SK-N-SH (cell line): ENCODE measurements at regions not wholly inside any gene's neighbourhood (a gene's known extent, or its start where the extent isn't known, plus 50 kb on each side); places are given as distances from the start of the nearest gene placed in this dataset.

Source experiments
- CTCF ChIA-PET: fragments of 300-600, 350-600 bp; formaldehyde crosslinking; extraction: SDS; loops from one replicate; lab custom pipeline; 2021; lab: Yijun Ruan, JAX
- POLR2A ChIA-PET: fragments of 350-600 bp; sonication (Branson Sonifier 250); formaldehyde crosslinking; extraction: SDS; loops from one replicate; lab custom pipeline; 2020; ENCODE audit warnings: antibody characterized with exemption, inconsistent platforms; lab: Yijun Ruan, JAX
- DNase-seq: peaks from one replicate; pipeline ENCODE4 v3.0.0; 2012
- H2AFZ ChIP-seq: fragments of 200-600 bp; sonication (generic); 2 replicates; pipeline ENCODE4 v1.8.1; 2016; ENCODE audit warnings: antibody characterized with exemption, mild to moderate bottlenecking, low read depth
- H3F3A ChIP-seq: fragments of 200-600 bp; sonication (generic); replicated peaks from 2 replicates; pipeline ENCODE3; 2016; ENCODE audit warnings: antibody characterized with exemption, mild to moderate bottlenecking; ENCODE audit not compliant: insufficient read depth
- H3K27ac ChIP-seq, 2 experiments: fragments of 200-500 bp in 1 of 2; fragments of 200-600 bp in 1 of 2; sonication (Bioruptor generic) in 1 of 2; sonication (generic), shearing (Covaris generic) in 1 of 2; 2 replicates each; pipeline versions ENCODE4 v1.5.1 to v1.6.1; 2014 to 2016; ENCODE audit warnings: low read depth in 2 of 2, inconsistent platforms in 1 of 2, low read length in 1 of 2, mild to moderate bottlenecking in 1 of 2, mixed read lengths in 1 of 2
- H3K27me3 ChIP-seq: fragments of 200-600 bp; sonication (generic), shearing (Covaris generic); 2 replicates; pipeline ENCODE4 v1.6.1; 2016; ENCODE audit warnings: mixed run types; ENCODE audit not compliant: insufficient read depth
- H3K36me3 ChIP-seq, 2 experiments: fragments of 200-500 bp in 1 of 2; fragments of 200-600 bp in 1 of 2; sonication (Bioruptor generic) in 1 of 2; sonication (generic) in 1 of 2; replicated peaks in 1 of 2; 2 replicates each; pipeline versions ENCODE3 to v1.5.1; 2014 to 2016; ENCODE audit warnings: low read length in 1 of 2, mild to moderate bottlenecking in 1 of 2; ENCODE audit not compliant: insufficient read depth in 2 of 2, control insufficient read depth in 1 of 2
- H3K4me1 ChIP-seq, 2 experiments: fragments of 200-500 bp in 1 of 2; fragments of 200-600 bp in 1 of 2; sonication (Bioruptor generic) in 1 of 2; sonication (generic), shearing (Covaris generic) in 1 of 2; 2 replicates each; pipeline versions ENCODE4 v1.5.1 to v1.6.1; 2014 to 2016; ENCODE audit warnings: low read depth in 1 of 2, low read length in 1 of 2, mixed run types in 1 of 2; ENCODE audit not compliant: insufficient read depth in 2 of 2, control insufficient read depth in 1 of 2
- H3K4me2 ChIP-seq: fragments of 200-600 bp; sonication (generic), shearing (Covaris generic); 2 replicates; pipeline ENCODE4 v1.6.1; 2017; ENCODE audit warnings: mixed run types
- H3K4me3 ChIP-seq, 2 experiments: fragments of 200-500 bp in 1 of 2; fragments of 200-600 bp in 1 of 2; sonication (Bioruptor generic) in 1 of 2; sonication (generic), shearing (Covaris generic) in 1 of 2; 2 replicates each; pipeline versions ENCODE4 v1.5.1 to v1.8.1; 2014 to 2016; ENCODE audit warnings: low read depth in 2 of 2, inconsistent platforms in 1 of 2, low read length in 1 of 2, mild to moderate bottlenecking in 1 of 2, mixed read lengths in 1 of 2, moderate library complexity in 1 of 2
- H3K79me2 ChIP-seq: fragments of 200-600 bp; sonication (generic); 2 replicates; pipeline ENCODE4 v1.8.1; 2017; ENCODE audit warnings: mild to moderate bottlenecking; ENCODE audit not compliant: insufficient read depth
- H3K9ac ChIP-seq: fragments of 200-600 bp; sonication (generic); 2 replicates; pipeline ENCODE4 v1.6.1; 2017; ENCODE audit warnings: mixed run types
- H3K9me2 ChIP-seq: fragments of 200-600 bp; sonication (generic); 2 replicates; pipeline ENCODE4 v1.6.1; 2017; ENCODE audit warnings: mixed run types
- H3K9me3 ChIP-seq: fragments of 200-600 bp; sonication (generic); 2 replicates; pipeline ENCODE4 v1.6.1; 2017; ENCODE audit warnings: mixed run types, mild to moderate bottlenecking, moderate library complexity
- H4K20me1 ChIP-seq: fragments of 200-600 bp; sonication (generic); 2 replicates; pipeline ENCODE4 v1.6.1; 2017; ENCODE audit warnings: mild to moderate bottlenecking, mixed run types; ENCODE audit not compliant: insufficient read depth
- CHD2 ChIP-seq: fragments of 150-350 bp; IDR thresholded peaks from 2 replicates; pipeline ENCODE4 v1.6.1; 2018; ENCODE audit warnings: low read length; ENCODE audit not compliant: partially characterized antibody
- ELF1 ChIP-seq: IDR thresholded peaks from 2 replicates; pipeline ENCODE4 v1.4.0; 2012
- EP300 ChIP-seq, 2 experiments: IDR thresholded peaks; 2 replicates each; pipeline versions ENCODE4 v1.4.0 to v1.6.1; 2012; ENCODE audit warnings: borderline replicate concordance in 1 of 2, low read depth in 1 of 2, low read length in 1 of 2
- FOXM1 ChIP-seq: IDR thresholded peaks from 2 replicates; pipeline ENCODE4 v1.4.0; 2012; ENCODE audit warnings: low read depth, mild to moderate bottlenecking
- GABPA ChIP-seq: IDR thresholded peaks from 2 replicates; pipeline ENCODE4 v1.4.0; 2012; ENCODE audit warnings: low read depth, mild to moderate bottlenecking
- IRF3 ChIP-seq: fragments of 150-350 bp; IDR thresholded peaks from 2 replicates; pipeline ENCODE4 v1.6.1; 2016; ENCODE audit warnings: mild to moderate bottlenecking, low read depth, low read length
- MAX ChIP-seq: IDR thresholded peaks from 2 replicates; pipeline ENCODE4 v1.4.0; 2012; ENCODE audit warnings: low read depth
- MEF2A ChIP-seq: IDR thresholded peaks from 2 replicates; pipeline ENCODE4 v1.4.0; 2012; ENCODE audit warnings: low read depth, borderline replicate concordance
- MXI1 ChIP-seq: IDR thresholded peaks from 2 replicates; pipeline ENCODE4 v1.6.1; 2012; ENCODE audit warnings: mild to moderate bottlenecking, low read depth, low read length, improper control_type of control experiment
- NFIC ChIP-seq: IDR thresholded peaks from 2 replicates; pipeline ENCODE4 v1.4.0; 2012; ENCODE audit warnings: borderline replicate concordance
- PBX3 ChIP-seq: IDR thresholded peaks from 2 replicates; pipeline ENCODE4; 2012
- POLR2AphosphoS5 ChIP-seq: IDR thresholded peaks from 2 replicates; pipeline ENCODE4 v1.6.1; 2012; ENCODE audit warnings: low read depth, low read length
- RFX5 ChIP-seq: IDR thresholded peaks from 2 replicates; pipeline ENCODE4 v1.6.1; 2012; ENCODE audit warnings: mild to moderate bottlenecking, improper control_type of control experiment, low read length
- RXRA ChIP-seq: IDR thresholded peaks from 2 replicates; pipeline ENCODE4 v1.4.0; 2012; ENCODE audit warnings: low read depth, mild to moderate bottlenecking, borderline replicate concordance
- SIN3A ChIP-seq: IDR thresholded peaks from 2 replicates; pipeline ENCODE4 v1.6.1; 2012; ENCODE audit warnings: low read depth, mild to moderate bottlenecking, low read length, moderate library complexity, borderline replicate concordance
- TCF12 ChIP-seq: IDR thresholded peaks from 2 replicates; pipeline ENCODE4 v1.4.0; 2012
- TEAD4 ChIP-seq: IDR thresholded peaks from 2 replicates; pipeline ENCODE4 v1.4.0; 2012; ENCODE audit warnings: mild to moderate bottlenecking, borderline replicate concordance; ENCODE audit not compliant: insufficient read depth
- USF1 ChIP-seq: IDR thresholded peaks from 2 replicates; pipeline ENCODE4 v1.4.0; 2012; ENCODE audit warnings: low read depth, borderline replicate concordance
- YY1 ChIP-seq: IDR thresholded peaks from 2 replicates; pipeline ENCODE4 v1.4.0; 2012; ENCODE audit warnings: low read depth, mild to moderate bottlenecking
- WGBS: methylation state at CpG from one replicate; pipeline ENCODE4 v1.1.6; 2017; ENCODE audit warnings: low lambda C conversion rate; 5-methylcytosine and 5-hydroxymethylcytosine counted together

GRCh38 chr6:163671791-163672190, 257.3 kb downstream of the QKI start:
- Histone ChIP-seq H3K9ac (no peak overlapping the region), H2AFZ (no peak overlapping the region), H3K9me2 (no peaks in the 10 kb centered on the region), H3K27ac (no peak overlapping the region), H3K79me2 (no peaks in the 10 kb centered on the region), H3K4me3 (no peak overlapping the region), H3K36me3 (no peaks in the 10 kb centered on the region), H4K20me1 (no peaks in the 10 kb centered on the region), H3K27me3 (no peaks in the 10 kb centered on the region), H3K4me2 (no peak overlapping the region), H3F3A (no peaks in the 10 kb centered on the region), H3K9me3 (no peaks in the 10 kb centered on the region), H3K4me1 (peaks cover 0 to 12% of the 10 kb centered on the region in 2 experiments; a peak in 3 of 4 replicates)
- 77% methylated on average over 23 of the region's 25 CpGs for WGBS
- TF ChIP-seq ELF1 (no peak), PBX3 (no peak), MXI1 (no peak), RFX5 (no peak), TEAD4 (no peak), IRF3 (no peak), MEF2A (no peak), NFIC (no peak), SIN3A (no peak), POLR2AphosphoS5 (no peak), TCF12 (no peak), MAX (no peak), EP300 (IDR thresholded peaks at IDR 0.05; ENCODE audit: borderline replicate concordance in 1 of 2, low read depth in 1 of 2, low read length in 1 of 2) (no peak), GABPA (no peak), FOXM1 (no peak), YY1 (no peak), RXRA (no peak)
- ChIA-PET CTCF (no interaction called here), POLR2A (no interaction called here)
- DNase-seq = no peak

- no peak overlapping the region for H3K27ac ChIP-seq
- H3K4me2 ChIP-seq = no peak overlapping the region
- no peaks in the 10 kb centered on the region for H3K27me3 ChIP-seq
- 73% methylated on average over 15 of the region's 19 CpGs for WGBS
- DNase-seq = no peak
- H3K4me3 ChIP-seq = no peak overlapping the region
- TF ChIP-seq TEAD4 (no peak), RFX5 (no peak), USF1 (no peak), SIN3A (no peak), IRF3 (no peak), CHD2 (no peak), MAX (no peak)
- TF ChIP-seq, all 33 proteins: peak for 0
- Histone ChIP-seq H3K79me2 (no peaks in the 10 kb centered on the region), H3K9ac (no peak overlapping the region), H2AFZ (no peak overlapping the region), H3K9me2 (no peaks in the 10 kb centered on the region), H4K20me1 (no peaks in the 10 kb centered on the region), H3K4me1 (peaks cover 0 to 12% of the 10 kb centered on the region in 2 experiments; a peak in 3 of 4 replicates), H3K36me3 (no peaks in the 10 kb centered on the region), H3F3A (no peaks in the 10 kb centered on the region), H3K9me3 (no peaks in the 10 kb centered on the region)
- CTCF ChIA-PET = interaction anchor here (1.2 kb wide), 1 partner anchor 9 kb away, joined by 4 read pairs; no protein-coding TSS in a partner anchor
- POLR2A ChIA-PET = no interaction called here
Observed at GRCh38 chr6:163671355-163671754, 256.8 kb downstream of the QKI start.
